Activated CD4-positive, alpha-beta T cell treated with anti-CD3 and anti-CD28 coated beads, Interleukin-2, amount 10 ng/mL, durations not matched to agents 7 days and 5 days (primary cell): ENCODE measurements at regions not wholly inside any gene's neighbourhood (a gene's known extent, or its start where the extent isn't known, plus 50 kb on each side); places are given as distances from the start of the nearest gene placed in this dataset.

Experiments used
- CTCF ChIA-PET: fragments of 350-600 bp; sonication (Branson Sonifier 250); formaldehyde crosslinking; loops from one replicate; lab custom pipeline; 2021; ENCODE audit warnings: antibody characterized with exemption; lab: Charles Lee
- POLR2A ChIA-PET: fragments of 350-600 bp; sonication (Branson Sonifier 250); formaldehyde crosslinking; loops from one replicate; lab custom pipeline; 2021; ENCODE audit warnings: antibody characterized with exemption; lab: Charles Lee
- DNase-seq: peaks from one replicate; pipeline ENCODE4 v3.0.0-alpha.2; 2020
- H3K27ac Mint-ChIP-seq: one replicate; pipeline ENCODE4 v1.8.0; 2021; ENCODE audit warnings: mild to moderate bottlenecking, moderate library complexity, mixed read lengths
- H3K27me3 Mint-ChIP-seq: one replicate; pipeline ENCODE4 v1.8.0; 2021; ENCODE audit warnings: mixed read lengths
- H3K36me3 Mint-ChIP-seq: one replicate; pipeline ENCODE4 v1.8.0; 2021; ENCODE audit warnings: low read depth, mixed read lengths
- H3K4me1 Mint-ChIP-seq: one replicate; pipeline ENCODE4 v1.8.0; 2021; ENCODE audit warnings: mixed read lengths
- H3K4me3 Mint-ChIP-seq: one replicate; pipeline ENCODE4 v1.8.0; 2021; ENCODE audit warnings: mild to moderate bottlenecking, moderate library complexity, mixed read lengths
- H3K9me3 Mint-ChIP-seq: one replicate; pipeline ENCODE4 v1.8.0; 2021; ENCODE audit warnings: mixed read lengths

GRCh38 chr14:22472935-22473854 lies 115.8 kb downstream of the DAD1 start:
- no peaks in the 10 kb centered on the region for H3K4me1 Mint-ChIP-seq
- peak overlapping the region; percentile 10 for H3K4me3 Mint-ChIP-seq
- DNase-seq, result no peak
- H3K27me3 Mint-ChIP-seq, result no peaks in the 10 kb centered on the region
- ChIA-PET POLR2A (no interaction called here), CTCF (no interaction called here)
- H3K36me3 Mint-ChIP-seq, result no peaks in the 10 kb centered on the region
- H3K27ac Mint-ChIP-seq, result no peak overlapping the region
- H3K9me3 Mint-ChIP-seq, result no peaks in the 10 kb centered on the region

GRCh38 chr14:22472466-22472865 lies 116.6 kb downstream of the DAD1 start:
- no peak for DNase-seq
- H3K4me3 Mint-ChIP-seq, result no peak overlapping the region
- H3K9me3 Mint-ChIP-seq, result no peaks in the 10 kb centered on the region
- H3K4me1 Mint-ChIP-seq, result no peaks in the 10 kb centered on the region
- CTCF ChIA-PET, result no interaction called here
- H3K27ac Mint-ChIP-seq, result no peak overlapping the region
- POLR2A ChIA-PET, result no interaction called here
- no peaks in the 10 kb centered on the region for H3K27me3 Mint-ChIP-seq
- H3K36me3 Mint-ChIP-seq, result no peaks in the 10 kb centered on the region

- no peaks in the 10 kb centered on the region for H3K36me3 Mint-ChIP-seq
- DNase-seq, result no peak
- ChIA-PET CTCF (no interaction called here), POLR2A (no interaction called here)
- H3K27ac Mint-ChIP-seq, result no peak overlapping the region
- no peaks in the 10 kb centered on the region for H3K27me3 Mint-ChIP-seq
- H3K9me3 Mint-ChIP-seq, result no peaks in the 10 kb centered on the region
- no peaks in the 10 kb centered on the region for H3K4me1 Mint-ChIP-seq
- no peak overlapping the region for H3K4me3 Mint-ChIP-seq
Measured at GRCh38 chr14:22471545-22472121, 117.4 kb downstream of the DAD1 start.

DNA sequence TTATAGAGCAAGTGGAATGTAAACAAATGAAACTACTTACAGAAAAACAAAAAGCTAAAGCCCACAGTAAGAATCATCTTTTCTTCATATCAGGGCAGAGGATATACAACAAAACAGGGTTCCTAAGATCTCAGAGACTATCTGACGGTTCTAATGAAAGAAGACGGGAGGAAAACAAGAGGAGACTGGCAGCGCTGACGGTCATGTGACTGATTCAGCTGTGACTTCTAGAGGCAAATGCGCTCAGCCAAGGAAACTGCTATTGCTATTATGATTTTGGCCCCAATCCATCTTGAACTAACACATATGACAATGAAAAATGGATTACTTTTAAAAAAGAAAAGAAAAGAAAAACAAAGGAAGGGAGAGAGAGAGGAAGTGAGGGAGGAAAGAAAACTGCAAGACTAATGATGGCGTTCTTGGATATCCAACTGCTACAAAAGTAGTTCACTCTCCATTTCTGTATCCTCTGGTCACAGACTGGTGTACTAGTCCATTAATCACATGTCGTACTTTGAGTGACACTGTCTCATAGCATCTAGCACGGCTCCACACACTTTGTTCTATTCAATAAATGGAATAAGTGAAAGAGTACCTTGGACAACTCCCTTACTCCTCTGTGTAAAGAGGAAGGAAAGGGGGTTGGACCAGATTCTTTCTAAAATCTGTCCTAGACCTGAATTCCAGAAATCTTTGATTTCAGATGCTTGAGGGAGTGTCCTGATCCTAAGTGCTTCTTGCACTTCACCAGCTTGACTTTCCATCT lies 119.3 kb downstream of the DAD1 start:
- POLR2A ChIA-PET, result no interaction called here
- no peaks in the 10 kb centered on the region for H3K4me1 Mint-ChIP-seq
- no peaks in the 10 kb centered on the region for H3K36me3 Mint-ChIP-seq
- CTCF ChIA-PET, result no interaction called here
- no peaks in the 10 kb centered on the region for H3K9me3 Mint-ChIP-seq
- no peak overlapping the region for H3K27ac Mint-ChIP-seq
- no peaks in the 10 kb centered on the region for H3K27me3 Mint-ChIP-seq
- no peak for DNase-seq
- no peak overlapping the region for H3K4me3 Mint-ChIP-seq

DNA sequence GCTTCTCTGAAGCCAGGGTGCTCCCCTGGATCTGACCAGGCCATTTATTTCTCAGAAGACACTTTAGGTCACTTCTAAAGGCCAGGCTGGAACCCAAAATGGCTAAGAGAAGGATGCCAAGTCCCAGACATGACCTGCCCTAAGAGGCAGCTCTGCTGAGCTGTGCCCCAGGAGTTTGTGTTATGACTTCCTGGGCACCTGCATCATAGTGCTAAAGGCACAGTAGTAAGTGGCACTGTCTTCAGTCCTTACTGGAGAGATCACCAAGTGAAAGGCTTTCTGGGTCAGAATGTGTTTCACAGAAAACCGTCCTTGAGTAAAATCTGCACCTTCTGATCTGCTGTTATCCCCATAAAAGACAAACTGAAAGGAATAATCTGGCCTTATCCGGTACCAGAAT lies 120.2 kb downstream of the DAD1 start:
- Mint-ChIP-seq H3K4me3 (no peak overlapping the region), H3K9me3 (no peaks in the 10 kb centered on the region), H3K27ac (peak overlapping the region; percentile 31), H3K36me3 (no peaks in the 10 kb centered on the region), H3K27me3 (no peaks in the 10 kb centered on the region), H3K4me1 (no peaks in the 10 kb centered on the region)
- DNase-seq, result no peak
- ChIA-PET POLR2A (no interaction called here), CTCF (no interaction called here)

DNA sequence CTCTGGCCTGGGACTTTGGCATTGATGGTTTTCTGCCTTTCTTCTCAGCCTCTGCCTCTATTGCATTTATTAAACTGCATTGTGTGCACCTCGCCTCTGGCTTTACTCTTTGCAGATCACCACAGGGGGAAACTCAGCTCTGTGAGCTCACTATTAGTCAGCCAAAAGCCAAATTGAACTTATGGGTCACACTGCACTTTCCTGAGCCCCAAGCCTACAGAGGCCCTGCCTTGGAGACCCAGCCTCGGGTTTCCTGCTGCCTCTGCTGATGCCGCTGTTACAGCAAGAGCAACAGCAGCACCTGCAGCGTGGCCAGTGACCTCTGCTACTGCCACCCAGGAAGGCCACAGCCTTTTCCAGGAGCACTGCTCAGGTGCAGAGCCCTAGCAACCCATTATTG lies 122.5 kb downstream of the DAD1 start:
- Mint-ChIP-seq H3K27ac (no peak overlapping the region), H3K9me3 (no peaks in the 10 kb centered on the region), H3K4me3 (no peak overlapping the region), H3K36me3 (no peaks in the 10 kb centered on the region), H3K4me1 (no peaks in the 10 kb centered on the region), H3K27me3 (no peaks in the 10 kb centered on the region)
- no peak for DNase-seq
- CTCF ChIA-PET, result no interaction called here
- POLR2A ChIA-PET, result no interaction called here

DNA sequence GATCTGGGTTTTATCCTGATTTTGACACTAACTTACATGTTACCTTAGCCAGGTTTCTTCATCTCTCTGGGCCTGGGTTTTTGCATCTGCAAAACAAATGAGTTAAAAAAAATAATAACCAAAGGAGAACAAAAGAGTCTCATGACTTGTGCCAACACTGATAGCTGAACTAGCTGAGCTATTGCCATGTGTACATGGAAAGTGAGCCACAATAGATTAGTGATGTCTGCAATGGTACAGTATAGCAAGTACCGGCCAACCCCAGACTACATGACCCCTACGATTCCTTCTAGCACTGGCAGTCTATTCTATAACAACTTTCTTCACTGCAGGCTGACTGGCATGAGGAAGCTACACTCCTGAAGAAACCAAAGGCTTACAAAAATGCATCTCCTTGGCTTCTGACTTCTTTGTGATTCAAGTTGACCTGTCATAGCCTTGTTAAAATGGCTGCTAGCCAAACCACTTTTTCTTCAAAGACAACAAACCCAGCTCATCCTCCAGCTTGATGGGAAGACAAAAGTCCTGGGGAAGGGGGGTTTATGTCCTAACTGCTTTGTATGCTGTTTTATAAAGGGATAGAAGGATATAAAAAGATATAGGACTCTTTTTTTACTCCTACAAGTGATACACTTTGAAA lies 123.7 kb downstream of the DAD1 start:
- ChIA-PET POLR2A (no interaction called here), CTCF (no interaction called here)
- no peak overlapping the region for H3K27ac Mint-ChIP-seq
- no peaks in the 10 kb centered on the region for H3K36me3 Mint-ChIP-seq
- H3K4me1 Mint-ChIP-seq, result no peaks in the 10 kb centered on the region
- no peaks in the 10 kb centered on the region for H3K27me3 Mint-ChIP-seq
- no peak for DNase-seq
- no peak overlapping the region for H3K4me3 Mint-ChIP-seq
- H3K9me3 Mint-ChIP-seq, result no peaks in the 10 kb centered on the region

DNA sequence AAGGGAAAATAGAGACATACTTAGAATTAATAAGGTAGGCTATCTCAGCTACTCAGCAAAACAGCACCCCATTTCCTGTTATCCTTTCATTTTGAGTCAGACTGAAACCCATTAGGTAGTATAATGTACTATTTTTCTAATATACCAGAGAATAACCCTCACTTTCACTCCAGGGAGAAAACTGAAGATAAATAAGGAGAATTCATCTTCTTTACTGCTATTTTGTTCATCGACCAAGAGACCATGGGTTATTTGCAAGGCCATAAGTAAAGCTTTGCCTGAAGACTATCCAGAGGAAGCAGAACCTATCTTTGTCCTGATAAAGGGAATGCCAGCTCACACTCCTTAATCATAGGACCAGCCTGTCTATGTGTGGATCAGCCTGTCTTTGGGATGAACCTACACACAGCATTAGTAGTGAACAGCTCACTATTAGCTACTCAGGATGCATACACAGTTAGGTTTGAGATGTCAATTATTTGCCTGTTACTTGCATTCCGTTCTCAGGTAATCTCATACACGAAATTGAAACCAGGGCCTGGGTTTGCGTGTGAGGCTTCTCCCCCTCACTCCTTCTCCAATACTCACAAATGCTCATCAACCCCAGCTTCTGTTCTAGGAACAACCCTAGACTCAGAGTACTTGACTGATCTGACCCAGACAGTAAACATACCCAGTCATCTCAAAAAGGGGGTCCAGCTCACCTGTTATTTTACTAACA lies 124.4 kb downstream of the DAD1 start:
- H3K4me3 Mint-ChIP-seq, result no peak overlapping the region
- CTCF ChIA-PET, result no interaction called here
- H3K27me3 Mint-ChIP-seq, result no peaks in the 10 kb centered on the region
- POLR2A ChIA-PET, result no interaction called here
- H3K9me3 Mint-ChIP-seq, result no peaks in the 10 kb centered on the region
- no peaks in the 10 kb centered on the region for H3K36me3 Mint-ChIP-seq
- H3K27ac Mint-ChIP-seq, result no peak overlapping the region
- H3K4me1 Mint-ChIP-seq, result no peaks in the 10 kb centered on the region
- no peak for DNase-seq

DNA sequence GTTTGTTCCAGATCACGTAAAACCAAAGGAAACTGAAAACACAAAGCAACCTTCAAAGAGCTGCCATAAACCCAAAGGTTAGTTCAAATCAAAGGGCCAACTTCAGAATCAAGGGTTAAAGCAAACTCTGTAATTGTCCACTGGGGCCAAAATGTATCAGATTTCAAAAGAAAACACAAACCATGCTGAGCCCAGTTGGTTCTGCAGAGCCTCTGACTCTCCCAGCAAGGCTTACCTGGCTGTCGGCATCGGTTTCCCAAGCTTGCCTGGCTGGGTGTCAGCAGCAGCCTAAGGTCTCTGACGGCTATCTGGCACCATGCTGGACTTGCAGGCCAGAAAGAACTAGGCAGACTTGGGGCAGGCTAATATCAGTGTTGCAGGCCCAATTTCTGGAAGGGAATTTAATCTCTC lies 125.3 kb downstream of the DAD1 start:
- DNase-seq, result no peak
- Mint-ChIP-seq H3K4me3 (no peak overlapping the region), H3K27me3 (no peaks in the 10 kb centered on the region), H3K9me3 (no peaks in the 10 kb centered on the region), H3K36me3 (no peaks in the 10 kb centered on the region), H3K4me1 (no peaks in the 10 kb centered on the region), H3K27ac (no peak overlapping the region)
- POLR2A ChIA-PET, result no interaction called here
- CTCF ChIA-PET, result no interaction called here

DNA sequence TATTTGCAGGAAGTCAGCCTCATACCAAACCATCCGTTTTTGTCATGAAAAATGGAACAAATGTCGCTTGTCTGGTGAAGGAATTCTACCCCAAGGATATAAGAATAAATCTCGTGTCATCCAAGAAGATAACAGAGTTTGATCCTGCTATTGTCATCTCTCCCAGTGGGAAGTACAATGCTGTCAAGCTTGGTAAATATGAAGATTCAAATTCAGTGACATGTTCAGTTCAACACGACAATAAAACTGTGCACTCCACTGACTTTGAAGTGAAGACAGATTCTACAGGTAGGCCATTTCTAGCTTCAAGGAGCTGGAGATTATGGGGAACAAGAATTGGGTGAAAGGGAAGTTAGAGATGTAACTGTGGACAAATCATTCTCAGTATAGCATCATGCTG lies 126.1 kb downstream of the DAD1 start:
- H3K4me1 Mint-ChIP-seq, result no peaks in the 10 kb centered on the region
- no peak overlapping the region for H3K4me3 Mint-ChIP-seq
- POLR2A ChIA-PET, result no interaction called here
- H3K9me3 Mint-ChIP-seq, result no peaks in the 10 kb centered on the region
- no peaks in the 10 kb centered on the region for H3K27me3 Mint-ChIP-seq
- no peaks in the 10 kb centered on the region for H3K36me3 Mint-ChIP-seq
- no peak overlapping the region for H3K27ac Mint-ChIP-seq
- CTCF ChIA-PET, result no interaction called here
- no peak for DNase-seq

DNA sequence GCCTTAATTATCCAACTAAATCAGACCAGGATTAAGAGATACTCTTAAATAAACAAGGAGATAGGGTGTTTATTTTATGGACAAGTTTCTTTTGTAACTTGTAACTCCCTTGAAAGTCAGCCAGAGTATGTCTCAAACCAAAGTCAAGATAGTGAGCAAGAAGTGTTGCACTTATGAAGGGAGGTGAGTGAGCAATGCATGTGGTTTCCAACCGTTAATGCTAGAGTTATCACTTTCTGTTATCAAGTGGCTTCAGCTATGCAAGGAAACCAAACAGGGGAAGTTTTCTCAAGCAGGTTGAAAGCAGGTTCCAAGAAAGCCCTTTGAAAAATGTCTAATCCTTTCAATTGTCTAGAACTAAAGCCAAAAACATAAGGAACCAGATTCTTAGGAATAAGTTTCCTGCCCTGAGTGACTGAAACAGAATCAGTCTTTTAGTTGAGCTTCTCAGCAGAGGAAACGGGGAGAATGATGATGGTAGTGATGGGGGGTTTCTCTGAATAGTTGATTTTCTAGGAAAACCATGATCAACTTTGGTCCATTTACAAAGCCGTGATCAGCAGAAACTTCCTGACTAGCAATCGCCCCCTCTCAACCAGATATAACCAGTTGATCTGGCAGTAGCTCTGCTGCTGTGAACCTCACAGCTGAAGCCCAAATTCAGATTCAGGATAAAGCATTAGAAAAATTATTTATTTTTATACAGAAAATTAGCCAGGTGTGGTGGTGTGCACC lies 128.4 kb downstream of the DAD1 start:
- CTCF ChIA-PET, result no interaction called here
- Mint-ChIP-seq H3K27me3 (no peaks in the 10 kb centered on the region), H3K4me3 (peak overlapping the region; percentile 7), H3K9me3 (no peaks in the 10 kb centered on the region), H3K27ac (peak overlapping the region; percentile 36), H3K4me1 (no peaks in the 10 kb centered on the region), H3K36me3 (no peaks in the 10 kb centered on the region)
- POLR2A ChIA-PET, result no interaction called here
- DNase-seq, result no peak

- no peaks in the 10 kb centered on the region for H3K4me1 Mint-ChIP-seq
- no peaks in the 10 kb centered on the region for H3K36me3 Mint-ChIP-seq
- no peak for DNase-seq
- H3K27me3 Mint-ChIP-seq, result no peaks in the 10 kb centered on the region
- ChIA-PET POLR2A (no interaction called here), CTCF (no interaction called here)
- H3K4me3 Mint-ChIP-seq, result no peak overlapping the region
- no peak overlapping the region for H3K27ac Mint-ChIP-seq
- no peaks in the 10 kb centered on the region for H3K9me3 Mint-ChIP-seq
Measured at GRCh38 chr14:22458737-22459136, 130.3 kb downstream of the DAD1 start.
